ENCODE measurements at regions not wholly inside any gene's neighbourhood (a gene's known extent, or its start where the extent isn't known, plus 50 kb on each side); places are given as distances from the start of the nearest gene placed in this dataset.

DNA sequence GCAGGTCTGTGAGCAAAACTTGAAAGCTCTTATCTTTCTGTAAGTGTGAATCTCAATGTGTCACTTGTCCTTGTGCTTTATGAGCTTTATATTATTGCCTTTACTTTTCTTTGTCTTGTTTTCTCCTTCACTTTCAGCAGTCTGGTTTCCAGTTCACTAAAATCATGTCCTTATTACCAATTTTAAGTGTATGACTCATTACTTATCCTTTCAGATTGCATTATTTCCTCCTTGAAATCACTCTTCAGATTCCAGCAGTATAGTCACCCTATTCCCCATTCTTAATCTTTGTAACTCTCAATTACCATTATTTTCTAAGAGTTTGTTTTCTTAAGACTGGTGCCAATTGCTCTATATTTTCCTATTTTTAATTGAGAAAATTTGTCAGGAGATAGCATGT is 117.4 kb upstream of the GRIK2 start:
- H3K27me3 ChIP-seq (ENCODE audit: low read length): no peaks in the 10 kb centered on the region
- TF ChIP-seq EZH2phosphoT487 (conservative IDR thresholded peaks at IDR 0.05; ENCODE audit: low read length): no peak
- TF ChIP-seq, protein P1, sequence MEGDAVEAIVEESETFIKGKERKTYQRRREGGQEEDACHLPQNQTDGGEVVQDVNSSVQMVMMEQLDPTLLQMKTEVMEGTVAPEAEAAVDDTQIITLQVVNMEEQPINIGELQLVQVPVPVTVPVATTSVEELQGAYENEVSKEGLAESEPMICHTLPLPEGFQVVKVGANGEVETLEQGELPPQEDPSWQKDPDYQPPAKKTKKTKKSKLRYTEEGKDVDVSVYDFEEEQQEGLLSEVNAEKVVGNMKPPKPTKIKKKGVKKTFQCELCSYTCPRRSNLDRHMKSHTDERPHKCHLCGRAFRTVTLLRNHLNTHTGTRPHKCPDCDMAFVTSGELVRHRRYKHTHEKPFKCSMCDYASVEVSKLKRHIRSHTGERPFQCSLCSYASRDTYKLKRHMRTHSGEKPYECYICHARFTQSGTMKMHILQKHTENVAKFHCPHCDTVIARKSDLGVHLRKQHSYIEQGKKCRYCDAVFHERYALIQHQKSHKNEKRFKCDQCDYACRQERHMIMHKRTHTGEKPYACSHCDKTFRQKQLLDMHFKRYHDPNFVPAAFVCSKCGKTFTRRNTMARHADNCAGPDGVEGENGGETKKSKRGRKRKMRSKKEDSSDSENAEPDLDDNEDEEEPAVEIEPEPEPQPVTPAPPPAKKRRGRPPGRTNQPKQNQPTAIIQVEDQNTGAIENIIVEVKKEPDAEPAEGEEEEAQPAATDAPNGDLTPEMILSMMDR (IDR thresholded peaks at IDR 0.05; ENCODE audit: insufficient read depth, low read length, poor library complexity, severe bottlenecking): no peak
- H3K4me3 ChIP-seq (ENCODE audit: insufficient read depth, low read length, poor library complexity, severe bottlenecking): no peak overlapping the region
- H3K9me2 ChIP-seq (replicated peaks; ENCODE audit: insufficient read depth, low read length): no peaks in the 10 kb centered on the region
- no peaks in the 10 kb centered on the region for H3K79me2 ChIP-seq (ENCODE audit: insufficient read depth, low read length)
- H3F3A ChIP-seq (ENCODE audit: insufficient read depth): no peaks in the 10 kb centered on the region
- no peak overlapping the region for H3K4me2 ChIP-seq (ENCODE audit: low read depth, low read length, poor library complexity, severe bottlenecking)
- no peak overlapping the region for H2AFZ ChIP-seq (ENCODE audit: low read depth, low read length, severe bottlenecking)
- no peaks in the 10 kb centered on the region for H3K36me3 ChIP-seq (ENCODE audit: low read length)
- H3K9me3 ChIP-seq (ENCODE audit: insufficient read depth, low read length): no peaks in the 10 kb centered on the region
- no peak overlapping the region for H3K9ac ChIP-seq (ENCODE audit: low read length)
- no peak overlapping the region for H3K27ac ChIP-seq (ENCODE audit: low read depth, low read length)
- H4K20me1 ChIP-seq (ENCODE audit: low read depth, low read length): no peaks in the 10 kb centered on the region

DNA sequence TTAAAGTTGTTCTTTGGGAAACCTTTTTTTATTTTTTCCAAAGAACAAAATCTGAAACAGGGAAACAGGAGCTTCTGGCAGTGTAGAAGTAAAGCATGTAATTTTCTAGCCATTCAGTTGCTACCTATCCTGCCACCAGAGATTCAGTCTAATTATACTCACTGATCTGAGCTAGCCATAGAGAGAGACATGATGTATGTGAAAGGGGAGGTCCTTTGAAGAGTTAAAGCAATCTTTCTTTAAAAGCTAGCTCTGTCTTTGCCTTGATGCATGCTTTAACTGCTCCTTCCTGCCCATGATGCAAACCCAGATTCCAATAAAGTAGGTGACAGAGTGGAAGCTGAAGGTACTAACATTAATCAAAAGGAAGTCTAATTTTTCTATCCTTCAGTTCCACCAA is 114.1 kb upstream of the GRIK2 start:
- Histone ChIP-seq H3K9me3 (ENCODE audit: insufficient read depth, low read length) (no peaks in the 10 kb centered on the region), H4K20me1 (ENCODE audit: low read depth, low read length) (no peaks in the 10 kb centered on the region), H3K9me2 (replicated peaks; ENCODE audit: insufficient read depth, low read length) (no peaks in the 10 kb centered on the region), H2AFZ (ENCODE audit: low read depth, low read length, severe bottlenecking) (no peak overlapping the region), H3K79me2 (ENCODE audit: insufficient read depth, low read length) (no peaks in the 10 kb centered on the region), H3K27ac (ENCODE audit: low read depth, low read length) (no peak overlapping the region), H3K9ac (ENCODE audit: low read length) (no peak overlapping the region), H3K4me2 (ENCODE audit: low read depth, low read length, poor library complexity, severe bottlenecking) (no peak overlapping the region), H3K4me3 (ENCODE audit: insufficient read depth, low read length, poor library complexity, severe bottlenecking) (no peak overlapping the region), H3K27me3 (ENCODE audit: low read length) (no peaks in the 10 kb centered on the region), H3F3A (ENCODE audit: insufficient read depth) (no peaks in the 10 kb centered on the region), H3K36me3 (ENCODE audit: low read length) (no peaks in the 10 kb centered on the region)
- TF ChIP-seq EZH2phosphoT487 (conservative IDR thresholded peaks at IDR 0.05; ENCODE audit: low read length): no peak
- TF ChIP-seq, protein P1 (IDR thresholded peaks at IDR 0.05; ENCODE audit: insufficient read depth, low read length, poor library complexity, severe bottlenecking): no peak

DNA sequence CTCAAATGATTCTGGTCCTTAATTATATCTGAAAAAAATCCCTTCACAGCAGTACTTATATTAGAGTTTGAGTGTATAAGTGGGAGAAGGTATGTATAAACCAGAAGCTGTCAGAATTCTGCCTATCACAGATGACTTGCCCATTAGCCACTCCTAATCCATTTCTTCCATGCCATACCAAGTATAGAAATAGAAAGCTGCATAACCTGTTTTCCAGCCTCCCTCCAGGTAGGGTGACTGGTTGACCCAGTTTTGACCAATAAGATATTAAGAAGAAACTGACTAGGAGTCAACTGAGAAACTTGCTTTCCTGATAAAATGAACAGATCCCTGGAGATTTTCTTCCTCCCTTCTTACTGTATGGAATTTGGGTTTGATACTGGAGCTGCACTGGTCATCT is 112.2 kb upstream of the GRIK2 start:
- H4K20me1 ChIP-seq (ENCODE audit: low read depth, low read length): no peaks in the 10 kb centered on the region
- no peak overlapping the region for H2AFZ ChIP-seq (ENCODE audit: low read depth, low read length, severe bottlenecking)
- no peak for TF ChIP-seq EZH2phosphoT487 (conservative IDR thresholded peaks at IDR 0.05; ENCODE audit: low read length)
- TF ChIP-seq, protein P1 (IDR thresholded peaks at IDR 0.05; ENCODE audit: insufficient read depth, low read length, poor library complexity, severe bottlenecking): no peak
- no peak overlapping the region for H3K27ac ChIP-seq (ENCODE audit: low read depth, low read length)
- no peaks in the 10 kb centered on the region for H3F3A ChIP-seq (ENCODE audit: insufficient read depth)
- H3K79me2 ChIP-seq (ENCODE audit: insufficient read depth, low read length): no peaks in the 10 kb centered on the region
- H3K4me3 ChIP-seq (ENCODE audit: insufficient read depth, low read length, poor library complexity, severe bottlenecking): no peak overlapping the region
- H3K9me3 ChIP-seq (ENCODE audit: insufficient read depth, low read length): no peaks in the 10 kb centered on the region
- H3K36me3 ChIP-seq (ENCODE audit: low read length): no peaks in the 10 kb centered on the region
- H3K4me2 ChIP-seq (ENCODE audit: low read depth, low read length, poor library complexity, severe bottlenecking): no peak overlapping the region
- no peak overlapping the region for H3K9ac ChIP-seq (ENCODE audit: low read length)
- H3K27me3 ChIP-seq (ENCODE audit: low read length): no peaks in the 10 kb centered on the region
- H3K9me2 ChIP-seq (replicated peaks; ENCODE audit: insufficient read depth, low read length): no peaks in the 10 kb centered on the region

GRCh38 chr6:101284131-101284530 is 109.4 kb upstream of the GRIK2 start:
- Histone ChIP-seq H3K4me3 (ENCODE audit: insufficient read depth, low read length, poor library complexity, severe bottlenecking) (no peak overlapping the region), H3K9ac (ENCODE audit: low read length) (no peak overlapping the region), H3K4me2 (ENCODE audit: low read depth, low read length, poor library complexity, severe bottlenecking) (no peak overlapping the region), H3K9me2 (replicated peaks; ENCODE audit: insufficient read depth, low read length) (no peaks in the 10 kb centered on the region), H3K27ac (ENCODE audit: low read depth, low read length) (no peak overlapping the region), H2AFZ (ENCODE audit: low read depth, low read length, severe bottlenecking) (no peak overlapping the region), H3K9me3 (ENCODE audit: insufficient read depth, low read length) (no peaks in the 10 kb centered on the region), H3K79me2 (ENCODE audit: insufficient read depth, low read length) (no peaks in the 10 kb centered on the region), H3K36me3 (ENCODE audit: low read length) (no peaks in the 10 kb centered on the region), H3F3A (ENCODE audit: insufficient read depth) (no peaks in the 10 kb centered on the region), H4K20me1 (ENCODE audit: low read depth, low read length) (no peaks in the 10 kb centered on the region), H3K27me3 (ENCODE audit: low read length) (no peaks in the 10 kb centered on the region)
- TF ChIP-seq, protein P1 (IDR thresholded peaks at IDR 0.05; ENCODE audit: insufficient read depth, low read length, poor library complexity, severe bottlenecking): no peak

Data from SU-DHL-6 (cell line).